K562 (cell line): ENCODE measurements at regions not wholly inside any gene's neighbourhood (a gene's known extent, or its start where the extent isn't known, plus 50 kb on each side); places are given as distances from the start of the nearest gene placed in this dataset.

Experiments
- ATAC-seq: fragments of 200-7000 bp; cut with Tn5 transposase; 3 replicates; pipeline ENCODE4 v1.9.1; 2020; ENCODE audit warnings: moderate library complexity
- BruUV-seq: library from RNA; stranded (reverse); fragments of 400-500 nt; replicated peaks from 2 replicates; lab custom pipeline; 2021; lab: Mats Ljungman, UMichigan
- CTCF ChIA-PET: fragments of 300-600 bp; formaldehyde crosslinking; extraction: SDS; loops from one replicate; lab custom pipeline; 2021; ENCODE audit warnings: low intra/inter-chr PET ratio; lab: Yijun Ruan, JAX
- POLR2A ChIA-PET: fragments of 300-600, 350-650 bp; sonication (Branson Sonifier 250); formaldehyde crosslinking; extraction: SDS; loops from one replicate; lab custom pipeline; 2021; ENCODE audit warnings: antibody characterized with exemption, inconsistent platforms; lab: Yijun Ruan, JAX
- DNase-seq, 4 experiments: peaks; one replicate each; pipeline versions ENCODE4 v3.0.0 to v3.0.0-alpha.2; 2011 to 2018; ENCODE audit warnings: low spot score in 3 of 4, mixed read lengths in 3 of 4; ENCODE audit errors: extremely low read depth in 1 of 4
- FAIRE-seq: peaks from 2 replicates; lab custom pipeline; 2011; peaks lifted over from hg19 to GRCh38; lab: Jason Lieb, UNC
- H2AFZ ChIP-seq: 2 replicates; pipeline ENCODE4 v1.6.0; 2011; ENCODE audit warnings: low read depth, low read length, control low read depth, inconsistent platforms
- H3K27ac ChIP-seq: fragments of 200-600 bp; 3 replicates; pipeline ENCODE4 v1.8.0; 2011; ENCODE audit warnings: low read depth, mild to moderate bottlenecking, control low read depth, inconsistent platforms, low read length, moderate library complexity, mixed read lengths; ENCODE audit errors: extremely low read depth
- H3K27me3 ChIP-seq, 2 experiments: fragments of 300-600 bp in 1 of 2; 2 replicates in 1 of 2; 3 replicates in 1 of 2; pipeline versions ENCODE4 v1.6.0 to v1.8.0; 2011; ENCODE audit warnings: inconsistent platforms in 2 of 2, low read length in 2 of 2, mild to moderate bottlenecking in 1 of 2, mixed read lengths in 1 of 2, moderate library complexity in 1 of 2; ENCODE audit not compliant: control insufficient read depth in 2 of 2, insufficient read depth in 2 of 2
- H3K36me3 ChIP-seq: fragments of 300-600 bp; 3 replicates; pipeline ENCODE4 v1.8.0; 2011; ENCODE audit warnings: mild to moderate bottlenecking, low read length, inconsistent platforms; ENCODE audit not compliant: control insufficient read depth, insufficient read depth
- H3K4me1 ChIP-seq, 2 experiments: fragments of 200-600 bp in 1 of 2; replicated peaks in 1 of 2; 2 replicates in 1 of 2; 3 replicates in 1 of 2; pipeline versions ENCODE4 v1.5.1 to v1.8.0; 2011; ENCODE audit warnings: inconsistent platforms in 2 of 2, low read length in 2 of 2, mild to moderate bottlenecking in 1 of 2, mixed read lengths in 1 of 2, moderate library complexity in 1 of 2; ENCODE audit not compliant: control insufficient read depth in 2 of 2, insufficient read depth in 2 of 2
- H3K4me2 ChIP-seq: 2 replicates; pipeline ENCODE4 v1.6.1; 2011; ENCODE audit warnings: low read length, control low read depth, inconsistent platforms, mixed read lengths; ENCODE audit not compliant: insufficient read depth
- H3K4me3 ChIP-seq: fragments of 200-600 bp; sonication (generic), shearing (Covaris generic); 2 replicates; pipeline ENCODE4 v1.5.1; 2016; ENCODE audit warnings: control low read depth, inconsistent platforms
- H3K79me2 ChIP-seq: fragments of 200-600 bp; 3 replicates; pipeline ENCODE4 v1.8.0; 2011; ENCODE audit warnings: low read length, inconsistent platforms; ENCODE audit not compliant: control insufficient read depth, insufficient read depth
- H3K9ac ChIP-seq, 2 experiments: 2 replicates each; pipeline versions ENCODE4 v1.6.0 to v1.6.1; 2011; ENCODE audit warnings: low read depth in 2 of 2, low read length in 2 of 2, control low read depth in 1 of 2, inconsistent platforms in 1 of 2, mild to moderate bottlenecking in 1 of 2, mixed read lengths in 1 of 2; ENCODE audit not compliant: insufficient read depth in 1 of 2
- H3K9me1 ChIP-seq: one replicate; pipeline ENCODE4 v1.6.0; 2011; ENCODE audit warnings: inconsistent platforms, mild to moderate bottlenecking, low read length, moderate library complexity; ENCODE audit not compliant: control insufficient read depth, insufficient read depth
- H3K9me3 ChIP-seq: replicated peaks from 2 replicates; pipeline ENCODE4 v1.5.1; 2011; ENCODE audit warnings: low read depth, low read length, inconsistent platforms; ENCODE audit not compliant: control insufficient read depth, insufficient read depth
- H4K20me1 ChIP-seq: replicated peaks from 2 replicates; pipeline ENCODE4 v1.6.1; 2011; ENCODE audit warnings: low read length, inconsistent platforms, mixed read lengths; ENCODE audit not compliant: control insufficient read depth, insufficient read depth
- BCL6 ChIP-seq: fragments of 250-450 bp; sonication (Bioruptor Pico); IDR thresholded peaks from 2 replicates; pipeline ENCODE4 v1.4.0; 2020
- BHLHE40 ChIP-seq: IDR thresholded peaks from 2 replicates; pipeline ENCODE4 v1.6.1; 2011; ENCODE audit warnings: low read length, improper control_type of control experiment
- E2F4 ChIP-seq: sonication (generic); formaldehyde crosslinking; IDR thresholded peaks from 2 replicates; pipeline ENCODE4 v1.8.0; 2022; ENCODE audit warnings: mild to moderate bottlenecking, low read depth, missing genetic modification reagents
- HNRNPL ChIP-seq: fragments of 200-400 bp; formaldehyde crosslinking; IDR thresholded peaks from 2 replicates; pipeline ENCODE4 v1.6.1; 2017; ENCODE audit warnings: low read depth, mild to moderate bottlenecking, low read length
- MAFF ChIP-seq: IDR thresholded peaks from 2 replicates; pipeline ENCODE4 v1.6.1; 2012; ENCODE audit warnings: low read length, improper control_type of control experiment
- POLR2G ChIP-seq: fragments of 200-400 bp; formaldehyde crosslinking; IDR thresholded peaks from 2 replicates; pipeline ENCODE4 v1.6.1; 2017; ENCODE audit warnings: low read depth, mild to moderate bottlenecking, antibody characterized with exemption, low read length, moderate library complexity
- POLR3G ChIP-seq: IDR thresholded peaks from 2 replicates; pipeline ENCODE4 v1.6.1; 2011; ENCODE audit not compliant: insufficient read length, insufficient replicate concordance; ENCODE audit errors: extremely low read depth
- PREB ChIP-seq: sonication (generic); formaldehyde crosslinking; IDR thresholded peaks from 2 replicates; pipeline ENCODE4 v1.8.1; 2023; ENCODE audit warnings: mild to moderate bottlenecking, missing genetic modification reagents
- RUNX1 ChIP-seq: sonication (generic); IDR thresholded peaks from 2 replicates; pipeline ENCODE4 v1.6.1; 2016; ENCODE audit warnings: antibody characterized with exemption, low read depth
- ZBTB12 ChIP-seq: fragments of 250-450 bp; sonication (Bioruptor Pico); IDR thresholded peaks from 2 replicates; pipeline ENCODE4 v1.4.0; 2020
- ZNF318 ChIP-seq, 2 experiments: fragments of 450-650 bp; IDR thresholded peaks; 2 replicates each; pipeline ENCODE4 v1.6.1; 2016; ENCODE audit warnings: mild to moderate bottlenecking in 2 of 2, borderline replicate concordance in 1 of 2, low read depth in 1 of 2, moderate library complexity in 1 of 2
- ZNF586 ChIP-seq: fragments of 450-650 bp; formaldehyde crosslinking; conservative IDR thresholded peaks from 2 replicates; pipeline ENCODE4 v1.4.0; 2020; ENCODE audit warnings: mild to moderate bottlenecking, moderate library complexity
- WGBS: fragments of 100-300 bp; shearing (Covaris generic); methylation state at CpG from one replicate; pipeline ENCODE4 v1.1.6; 2016; ENCODE audit warnings: low coverage, mixed read lengths; ENCODE audit not compliant: insufficient coverage; ENCODE audit errors: missing lambda C conversion rate; 5-methylcytosine and 5-hydroxymethylcytosine counted together
- in situ Hi-C: fragments of 300-500 bp; cut with MboI; formaldehyde crosslinking; loops from 4 replicates; pipeline ENCODE4 v1.15.0; 2018; ENCODE audit warnings: inconsistent platforms, mixed read lengths
- intact Hi-C: fragments of 100-400 bp; cut with micrococcal nuclease; formaldehyde crosslinking; loops from 2 replicates; pipeline ENCODE4 v1.14.2; 2022

- Histone ChIP-seq H3K79me2 (no peaks in the 10 kb centered on the region), H3K27me3 (no peaks in the 10 kb centered on the region), H3K9me1 (no peaks in the 10 kb centered on the region), H3K9me3 (no peaks in the 10 kb centered on the region), H2AFZ (no peak overlapping the region), H3K27ac (no peak overlapping the region), H3K36me3 (no peaks in the 10 kb centered on the region), H3K9ac (no peak overlapping the region), H3K4me1 (no peaks in the 10 kb centered on the region), H3K4me3 (no peak overlapping the region), H4K20me1 (no peaks in the 10 kb centered on the region), H3K4me2 (no peak overlapping the region)
- ATAC-seq (no peak), DNase-seq (no peak), FAIRE-seq (no peak)
- 0% methylated on average over 5 of the region's 5 CpGs for WGBS
- BruUV-seq = no TSS peak
- intact Hi-C loops (no loop called here), in situ Hi-C loops (no loop called here)
- CTCF ChIA-PET = no interaction called here
- POLR2A ChIA-PET = no interaction called here
- TF ChIP-seq HNRNPL (no peak), ZNF318 (IDR thresholded peaks at IDR 0.05; ENCODE audit: borderline replicate concordance in 1 of 2, low read depth in 1 of 2) (no peak), RUNX1 (no peak), ZNF586 (no peak), PREB (CRISPR knock-in tag) (no peak), ZBTB12 (no peak), BHLHE40 (no peak), POLR3G (no peak), POLR2G (no peak), MAFF (no peak), E2F4 (CRISPR knock-in tag) (no peak), BCL6 (CRISPR knock-in tag) (no peak)
Measured at GRCh38 chr3:4150816-4151215, 152.4 kb upstream of the SETMAR start.
